ENCODE measurements at regions not wholly inside any gene's neighbourhood (a gene's known extent, or its start where the extent isn't known, plus 50 kb on each side); places are given as distances from the start of the nearest gene placed in this dataset.
A peak's percentile ranks its signal among the peaks of the same experiment; 100 is the strongest.

- DNase-seq, result no peak
Observed at GRCh38 chr16:54473226-54473993, 186.8 kb upstream of the IRX3 start.

- DNase-seq, result no peak
Observed at GRCh38 chr16:54467398-54467797, 180.8 kb upstream of the IRX3 start.

- DNase-seq, result no peak
Observed at GRCh38 chr16:54466233-54466632, 179.6 kb upstream of the IRX3 start.

GRCh38 chr16:54465063-54465462, 178.5 kb upstream of the IRX3 start:
- DNase-seq, result no peak

GRCh38 chr16:54462771-54463170, 176.2 kb upstream of the IRX3 start:
- no peak for DNase-seq

- no peak for DNase-seq
Observed at GRCh38 chr16:54462151-54462651, 175.6 kb upstream of the IRX3 start.

GRCh38 chr16:54460263-54460860, 173.8 kb upstream of the IRX3 start:
- DNase-seq, result no peak

- no peak for DNase-seq
Observed at GRCh38 chr16:54459509-54460262, 173.1 kb upstream of the IRX3 start.

GRCh38 chr16:54458923-54459322, 172.3 kb upstream of the IRX3 start:
- no peak for DNase-seq

- DNase-seq, result no peak
Observed at GRCh38 chr16:54456291-54456690, 169.7 kb upstream of the IRX3 start.

GRCh38 chr16:54455030-54455725, 168.6 kb upstream of the IRX3 start:
- no peak for DNase-seq

GRCh38 chr16:54454616-54455015, 168.0 kb upstream of the IRX3 start:
- no peak for DNase-seq

GRCh38 chr16:54453871-54454270, 167.3 kb upstream of the IRX3 start:
- no peak for DNase-seq

- DNase-seq, result peak; percentile 45
Observed at GRCh38 chr16:54447576-54448440, 161.2 kb upstream of the IRX3 start.

GRCh38 chr16:54446639-54447038, 160.1 kb upstream of the IRX3 start:
- DNase-seq, result no peak

GRCh38 chr16:54444851-54445458, 158.4 kb upstream of the IRX3 start:
- DNase-seq, result no peak

GRCh38 chr16:54443839-54444238, 157.3 kb upstream of the IRX3 start:
- no peak for DNase-seq

- no peak for DNase-seq
Observed at GRCh38 chr16:54443352-54443751, 156.8 kb upstream of the IRX3 start.

- DNase-seq, result no peak
Observed at GRCh38 chr16:54442864-54443263, 156.3 kb upstream of the IRX3 start.

- no peak for DNase-seq
Observed at GRCh38 chr16:54438469-54438868, 151.9 kb upstream of the IRX3 start.

- no peak for DNase-seq
Observed at GRCh38 chr16:54437921-54438320, 151.3 kb upstream of the IRX3 start.

GRCh38 chr16:54437401-54437800, 150.8 kb upstream of the IRX3 start:
- no peak for DNase-seq

Measured in hematopoietic multipotent progenitor cell treated with erythropoietin and hydrocortisone succinate and interleukin-3 and kit ligand, for 6 days (in vitro differentiated cells).